AG08396 (cell line): ENCODE measurements at regions not wholly inside any gene's neighbourhood (a gene's known extent, or its start where the extent isn't known, plus 50 kb on each side); places are given as distances from the start of the nearest gene placed in this dataset.
A peak's percentile ranks its signal among the peaks of the same experiment; 100 is the strongest.

Experiments
- DNase-seq: peaks from one replicate; pipeline ENCODE4 v3.0.0; 2012; ENCODE audit warnings: low spot score, mixed read lengths

GRCh38 chr10:52440612-52441285 is 126.7 kb downstream of the DKK1 start:
- no peak for DNase-seq

- DNase-seq = no peak
These were observed 128.5 kb downstream of the DKK1 start for GRCh38 chr10:52442576-52442975.

GRCh38 chr10:52443419-52444388 is 129.6 kb downstream of the DKK1 start:
- peak; percentile 17 for DNase-seq

GRCh38 chr10:52446391-52446790 is 132.3 kb downstream of the DKK1 start:
- DNase-seq = no peak

GRCh38 chr10:52447931-52448353 is 133.9 kb downstream of the DKK1 start:
- no peak for DNase-seq

GRCh38 chr10:52450762-52451291 is 136.7 kb downstream of the DKK1 start:
- no peak for DNase-seq

- no peak for DNase-seq
These were observed 137.7 kb downstream of the DKK1 start for GRCh38 chr10:52451817-52452216.

- DNase-seq = no peak
These were observed 138.8 kb downstream of the DKK1 start for GRCh38 chr10:52452600-52453493.

GRCh38 chr10:52453501-52453900 is 139.4 kb downstream of the DKK1 start:
- DNase-seq = no peak

- no peak for DNase-seq
These were observed 140.4 kb downstream of the DKK1 start for GRCh38 chr10:52454491-52454890.

- no peak for DNase-seq
These were observed 141.0 kb downstream of the DKK1 start for GRCh38 chr10:52455098-52455497.

- DNase-seq = no peak
These were observed 145.0 kb downstream of the DKK1 start for GRCh38 chr10:52459097-52459496.

GRCh38 chr10:52463826-52464225 is 149.7 kb downstream of the DKK1 start:
- no peak for DNase-seq

- DNase-seq = no peak
These were observed 150.5 kb downstream of the DKK1 start for GRCh38 chr10:52464368-52465124.

- no peak for DNase-seq
These were observed 151.1 kb downstream of the DKK1 start for GRCh38 chr10:52465202-52465601.

- DNase-seq = no peak
These were observed 152.4 kb downstream of the DKK1 start for GRCh38 chr10:52466464-52466863.

GRCh38 chr10:52469970-52470705 is 156.1 kb downstream of the DKK1 start:
- no peak for DNase-seq

GRCh38 chr10:52472406-52473146 is 158.5 kb downstream of the DKK1 start:
- DNase-seq = no peak

- DNase-seq = no peak
These were observed 160.2 kb downstream of the DKK1 start for GRCh38 chr10:52474265-52474664.

- DNase-seq = no peak
These were observed 163.2 kb downstream of the DKK1 start for GRCh38 chr10:52477305-52477704.
